ENCODE measurements at regions not wholly inside any gene's neighbourhood (a gene's known extent, or its start where the extent isn't known, plus 50 kb on each side); places are given as distances from the start of the nearest gene placed in this dataset.

GRCh38 chr15:35161694-35162093, 76.6 kb upstream of the NANOGP8 start:
- Histone ChIP-seq H4K20me1 (ENCODE audit: insufficient read depth, low read length) (no peaks in the 10 kb centered on the region), H2AFZ (replicated peaks; ENCODE audit: low read length, poor library complexity) (no peak overlapping the region), H3K79me1 (ENCODE audit: low read depth in 1 of 2, low read length in 2 of 2) (no peaks in the 10 kb centered on the region), H4K5ac (ENCODE audit: low read depth, low read length) (no peak overlapping the region; the same call in 1 of the 2 replicates), H3K27me3 (ENCODE audit: control insufficient read depth, insufficient read depth, low read length) (no peaks in the 10 kb centered on the region), H2BK15ac (ENCODE audit: low read depth, low read length) (no peak overlapping the region), H2BK5ac (ENCODE audit: low read depth, low read length, poor library complexity, severe bottlenecking) (no peak overlapping the region), H4K8ac (ENCODE audit: low read depth in 2 of 2, low read length in 2 of 2) (no peak overlapping the region), H3K9me3 (ENCODE audit: control insufficient read depth, insufficient read depth, low read length) (no peaks in the 10 kb centered on the region), H3K36me3 (ENCODE audit: control insufficient read depth, insufficient read depth, low read length) (no peaks in the 10 kb centered on the region), H2BK20ac (ENCODE audit: low read depth, low read length) (no peak overlapping the region), H3K18ac (ENCODE audit: low read depth, low read length) (peak overlapping the region; percentile 25; the same call in 1 of the 2 replicates), H3K4me1 (ENCODE audit: control insufficient read depth, insufficient read depth, low read length) (no peaks in the 10 kb centered on the region), H2AK5ac (ENCODE audit: low read depth, low read length) (no peak overlapping the region), H3K9me1 (ENCODE audit: insufficient read depth, low read length) (no peaks in the 10 kb centered on the region), H3K4ac (ENCODE audit: low read depth, low read length) (no peak overlapping the region), H3K27ac (ENCODE audit: insufficient read depth, low read length) (no peak overlapping the region), H3K14ac (replicated peaks; ENCODE audit: low read depth, low read length) (no peak overlapping the region), H4K91ac (ENCODE audit: insufficient read depth, low read depth, low read length) (no peak overlapping the region), H3K9ac (ENCODE audit: low read depth, low read length) (no peak overlapping the region), H3K23ac (ENCODE audit: low read depth, low read length) (no peak overlapping the region), H3K4me3 (ENCODE audit: insufficient read depth, low read depth, low read length) (no peak overlapping the region), H2BK120ac (ENCODE audit: low read depth, low read length) (peak overlapping the region; percentile 20; the same call in 1 of the 2 replicates), H3K4me2 (ENCODE audit: low read depth, low read length) (no peak overlapping the region; the same call in 1 of the 2 replicates), H3K56ac (ENCODE audit: extremely low read depth, insufficient read depth, low read length) (no peak overlapping the region), H2AK9ac (replicated peaks; ENCODE audit: low read depth, low read length, poor library complexity) (no peak overlapping the region)
- dilution Hi-C loops (cut with HindIII; ENCODE audit: low sequenced_read_pairs, unreplicated experiment) (no loop called here), intact Hi-C loops (cut with micrococcal nuclease) (no loop called here), in situ Hi-C loops (cut with MboI; ENCODE audit: low sequenced_read_pairs) (no loop called here)
- ATAC-seq (ENCODE audit: low read depth) (no peak), DNase-seq (no peak)
- POLR2A ChIA-PET (ENCODE audit: unreplicated experiment), result no interaction called here
- no TSS peak for BruUV-seq (replicated peaks)
- no CpG with 5 or more reads among the region's 1 CpG for WGBS, 2 experiments (ENCODE audit: extremely low coverage in 2 of 2, insufficient read length in 1 of 2)
- no peak for TF ChIP-seq NFE2L2 (IDR thresholded peaks at IDR 0.05; ENCODE audit: low read depth, low read length)
- no peak for TF ChIP-seq MAZ (IDR thresholded peaks at IDR 0.05; ENCODE audit: borderline replicate concordance, low read depth, low read length)
- TF ChIP-seq RFX5 (IDR thresholded peaks at IDR 0.05; ENCODE audit: low read depth, low read length), result no peak
- no peak for TF ChIP-seq ELK1 (IDR thresholded peaks at IDR 0.05; ENCODE audit: borderline replicate concordance, low read depth, low read length)
- no peak for TF ChIP-seq MXI1 (IDR thresholded peaks at IDR 0.05; ENCODE audit: borderline replicate concordance, low read depth, low read length)
- TF ChIP-seq POLR2A (IDR thresholded peaks at IDR 0.05; ENCODE audit: low read depth, low read length), result no peak
- no peak for TF ChIP-seq CEBPB (IDR thresholded peaks at IDR 0.05; ENCODE audit: low read depth, low read length)
- no peak for TF ChIP-seq RAD21 (IDR thresholded peaks at IDR 0.05; ENCODE audit: low read length)
- TF ChIP-seq SMC3 (IDR thresholded peaks at IDR 0.05; ENCODE audit: low read depth, low read length), result no peak
- no peak for TF ChIP-seq CTCF (conservative IDR thresholded peaks at IDR 0.05; ENCODE audit: low read depth, low read length)
- TF ChIP-seq FOS (IDR thresholded peaks at IDR 0.05; ENCODE audit: low read depth, low read length), result no peak
- no peak for TF ChIP-seq CHD1 (IDR thresholded peaks at IDR 0.05; ENCODE audit: low read depth, low read length)
- no peak for TF ChIP-seq BHLHE40 (IDR thresholded peaks at IDR 0.05; ENCODE audit: low read depth, low read length)
- CTCF ChIA-PET, result no interaction called here
